ENCODE measurements at regions not wholly inside any gene's neighbourhood (a gene's known extent, or its start where the extent isn't known, plus 50 kb on each side); places are given as distances from the start of the nearest gene placed in this dataset.
A peak's percentile ranks its signal among the peaks of the same experiment; 100 is the strongest.

DNA sequence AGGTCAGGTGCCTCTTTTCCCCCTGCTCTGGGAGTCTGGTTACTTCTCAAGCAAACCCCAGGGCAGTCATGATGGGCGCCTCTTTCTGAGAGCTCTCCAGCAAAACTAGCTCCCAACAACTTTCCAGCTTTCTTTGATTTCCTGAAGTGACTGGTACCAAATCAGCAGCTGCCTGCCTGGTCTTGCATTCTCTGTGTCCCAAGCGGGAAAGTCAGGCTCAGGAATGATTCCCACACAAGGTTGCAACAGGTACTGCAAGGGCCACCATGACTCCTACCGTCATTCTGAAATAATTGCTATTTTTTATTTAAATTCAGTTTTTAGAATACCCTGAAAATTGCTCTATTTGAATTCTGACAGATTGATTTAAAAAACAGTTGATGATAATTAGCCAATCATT, 658.7 kb downstream of the SQOR start:
- H3K79me1 ChIP-seq (ENCODE audit: low read depth, low read length): no peaks in the 10 kb centered on the region
- H3K14ac ChIP-seq (ENCODE audit: insufficient read length): no peak overlapping the region
- H3K27me3 ChIP-seq (replicated peaks in 1 of 4; ENCODE audit: control insufficient read depth in 3 of 4, extremely low read depth in 1 of 4, insufficient read depth in 3 of 4, low read length in 3 of 4): no peaks in the 10 kb centered on the region
- H4K91ac ChIP-seq (replicated peaks; ENCODE audit: insufficient read length, low read length): no peak overlapping the region
- no peak overlapping the region for H3K56ac ChIP-seq (replicated peaks; ENCODE audit: insufficient read length, low read depth, low read length)
- H3K36me3 ChIP-seq (ENCODE audit: control insufficient read depth in 2 of 4, insufficient read depth in 4 of 4, low read length in 3 of 4): no peaks in the 10 kb centered on the region
- ChIA-PET POLR2A (ENCODE audit: partially characterized antibody) (no interaction called here), CTCF (ENCODE audit: partially characterized antibody) (interaction anchor here (1.0 to 3.7 kb wide), 3 partner anchors 11 to 15 kb away, joined by 3 to 24 read pairs (median 4); no protein-coding TSS in a partner anchor)
- H2BK120ac ChIP-seq (replicated peaks; ENCODE audit: low read depth, low read length): no peak overlapping the region
- no peak overlapping the region for H3K4ac ChIP-seq (replicated peaks; ENCODE audit: insufficient read length, low read depth, low read length)
- H3K9me3 ChIP-seq (ENCODE audit: insufficient read depth in 2 of 2, low read depth in 1 of 2, low read length in 1 of 2): no peaks in the 10 kb centered on the region
- H2BK5ac ChIP-seq (ENCODE audit: low read depth, low read length): no peak overlapping the region
- no peak overlapping the region for H3K23ac ChIP-seq (ENCODE audit: insufficient read length)
- H3K18ac ChIP-seq (ENCODE audit: extremely low read depth, low read length): no peak overlapping the region
- no peak overlapping the region for H3K27ac ChIP-seq (ENCODE audit: low read depth, low read length)
- no peak overlapping the region for H2BK12ac ChIP-seq (ENCODE audit: low read depth, low read length)
- TF ChIP-seq SUZ12 (IDR thresholded peaks at IDR 0.05; ENCODE audit: low read length): no peak
- TF ChIP-seq, protein P1, sequence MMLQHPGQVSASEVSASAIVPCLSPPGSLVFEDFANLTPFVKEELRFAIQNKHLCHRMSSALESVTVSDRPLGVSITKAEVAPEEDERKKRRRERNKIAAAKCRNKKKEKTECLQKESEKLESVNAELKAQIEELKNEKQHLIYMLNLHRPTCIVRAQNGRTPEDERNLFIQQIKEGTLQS (IDR thresholded peaks at IDR 0.05; ENCODE audit: insufficient read depth, low read depth, low read length): no peak
- TF ChIP-seq E2F6 (IDR thresholded peaks at IDR 0.05): no peak
- no peak for TF ChIP-seq CREB1 (IDR thresholded peaks at IDR 0.05)
- TF ChIP-seq EGR1 (IDR thresholded peaks at IDR 0.05; ENCODE audit: borderline replicate concordance, low read depth, low read length): no peak
- no peak for TF ChIP-seq ASH2L (IDR thresholded peaks at IDR 0.05; ENCODE audit: low read length)
- H4K20me1 ChIP-seq (replicated peaks in 1 of 2; ENCODE audit: control insufficient read depth in 1 of 2, insufficient read depth in 2 of 2, low read length in 2 of 2): no peaks in the 10 kb centered on the region
- no peak overlapping the region for H3K9ac ChIP-seq (replicated peaks in 1 of 4; ENCODE audit: extremely low read depth in 1 of 4, low read depth in 3 of 4, low read length in 3 of 4)
- H3K23me2 ChIP-seq (ENCODE audit: low read depth, low read length): no peaks in the 10 kb centered on the region
- no peak overlapping the region for H4K8ac ChIP-seq (ENCODE audit: extremely low read depth, insufficient read depth, low read length)
- DNase-seq (ENCODE audit: low read depth in 1 of 2, low spot score in 2 of 2) (no peak), FAIRE-seq (no peak)
- peaks cover 0 to 7% (median 0%) of the 10 kb centered on the region in 4 experiments; a peak in 1 of 7 replicates for H3K4me1 ChIP-seq (replicated peaks in 1 of 4; ENCODE audit: control insufficient read depth in 3 of 4, insufficient read depth in 4 of 4, low read length in 3 of 4)
- H2AFZ ChIP-seq (ENCODE audit: low read length): peak overlapping the region; percentile 77; the same call in 1 of the 2 replicates
- 91% methylated on average over 3 of the region's 3 CpGs; no CpG with 5 or more reads in 1 of the 2 experiments for WGBS, 2 experiments (ENCODE audit: extremely low coverage in 1 of 2, insufficient coverage in 1 of 2, insufficient read length in 1 of 2, insufficient replicate concordance in 2 of 2, low coverage in 1 of 2, low lambda C conversion rate in 2 of 2, missing lambda C conversion rate in 1 of 2)
- H3K4me2 ChIP-seq (ENCODE audit: insufficient read depth in 1 of 2, low read depth in 2 of 2, low read length in 2 of 2): no peak overlapping the region
- H2BK20ac ChIP-seq (ENCODE audit: low read length): no peak overlapping the region
- no peak overlapping the region for H2AK5ac ChIP-seq (ENCODE audit: low read depth, low read length)
- no peaks in the 10 kb centered on the region for H3K79me2 ChIP-seq (ENCODE audit: control insufficient read depth in 1 of 2, insufficient read depth in 2 of 2, low read length in 2 of 2)
- H2BK15ac ChIP-seq (ENCODE audit: low read length): no peak overlapping the region
- H4K5ac ChIP-seq (ENCODE audit: insufficient read length, low read depth, low read length): no peak overlapping the region
- no peak overlapping the region for H3K4me3 ChIP-seq (ENCODE audit: extremely low read depth in 1 of 4, insufficient read depth in 2 of 4, low read depth in 3 of 4, low read length in 4 of 4)

Measured in H1 (cell line).